Hematopoietic multipotent progenitor cell treated with erythropoietin and hydrocortisone succinate and interleukin-3 and kit ligand, for 6 days (in vitro differentiated cells): ENCODE measurements at regions not wholly inside any gene's neighbourhood (a gene's known extent, or its start where the extent isn't known, plus 50 kb on each side); places are given as distances from the start of the nearest gene placed in this dataset.
A peak's percentile ranks its signal among the peaks of the same experiment; 100 is the strongest.

Source experiments
- DNase-seq: peaks from one replicate; pipeline ENCODE4 v3.0.0-alpha.2; 2015

DNA sequence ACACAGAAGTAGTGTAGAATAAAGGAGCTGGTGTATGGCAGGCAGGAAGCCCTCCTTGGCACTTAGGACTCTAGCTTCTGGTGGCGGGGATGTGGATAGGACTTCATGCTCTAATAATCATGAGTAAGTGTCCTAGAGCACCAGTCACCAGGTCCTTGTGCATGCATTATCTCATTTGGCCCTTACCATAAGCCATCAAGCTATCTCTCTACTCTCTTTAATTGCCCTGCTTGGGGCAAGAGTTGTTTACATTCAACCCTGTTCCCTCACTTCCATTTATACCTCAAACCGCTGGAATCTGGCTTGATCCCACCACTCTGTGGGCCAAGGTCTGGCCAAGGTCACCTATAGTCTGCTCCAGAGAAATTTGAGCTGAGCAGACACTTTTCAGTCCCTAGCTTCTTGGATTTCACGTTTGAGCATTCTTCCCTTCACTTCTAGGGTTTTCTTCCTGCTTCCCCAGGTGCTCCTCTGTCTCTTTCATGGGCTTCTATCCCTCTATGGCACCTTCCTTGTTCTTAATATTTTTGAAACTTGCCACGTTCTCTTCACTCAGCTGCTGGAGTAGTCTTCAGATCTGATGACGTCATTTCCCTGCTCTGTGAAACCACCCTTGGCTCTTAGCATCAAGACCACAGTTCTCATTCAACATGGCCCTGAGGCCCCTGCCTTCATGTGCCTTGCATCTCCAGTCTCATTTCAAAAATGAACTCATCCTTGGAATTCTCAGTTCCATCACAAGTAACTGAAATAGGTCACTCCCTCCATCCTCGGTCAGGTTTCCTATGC lies 94.9 kb upstream of the GATA6 start:
- DNase-seq = no peak

DNA sequence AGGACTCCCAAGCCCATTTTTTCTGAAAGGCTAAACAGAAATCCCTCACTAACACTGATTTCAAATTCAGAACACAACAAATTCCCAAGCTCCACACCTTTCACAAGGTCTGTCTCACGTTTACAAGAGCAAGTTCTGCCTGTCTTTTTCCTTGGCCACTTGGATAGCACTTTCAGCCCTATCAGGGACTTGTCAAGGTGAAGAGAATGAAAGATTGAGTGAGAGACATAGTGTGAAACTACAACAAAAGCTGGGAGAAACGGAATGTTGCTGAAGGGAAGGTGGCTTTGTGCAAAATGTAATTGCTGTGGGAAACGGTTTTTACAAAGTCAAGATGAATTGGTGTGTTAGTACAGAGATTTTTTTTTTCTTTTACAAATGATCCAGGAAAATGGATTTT lies 89.4 kb upstream of the GATA6 start:
- DNase-seq = no peak

DNA sequence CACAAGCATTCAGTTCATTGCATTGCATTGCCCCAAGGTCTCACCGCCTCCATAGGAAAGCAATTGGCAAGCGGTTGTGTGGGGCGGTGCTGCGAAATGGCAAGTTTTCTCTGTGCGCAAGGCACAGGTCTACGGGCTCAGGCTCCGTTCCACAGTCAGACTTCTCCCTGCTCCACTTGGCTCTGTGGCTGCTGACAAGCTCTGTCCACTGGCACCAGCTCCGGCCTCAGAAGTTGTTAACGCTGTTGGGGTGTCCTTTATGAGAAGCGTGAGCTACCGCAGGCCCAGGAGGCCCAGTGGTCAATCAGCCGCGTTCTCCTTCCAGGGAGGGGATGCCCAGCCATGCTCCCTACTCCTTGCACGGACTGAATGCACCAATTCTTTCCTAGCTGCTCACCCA lies 87.0 kb upstream of the GATA6 start:
- no peak for DNase-seq

DNA sequence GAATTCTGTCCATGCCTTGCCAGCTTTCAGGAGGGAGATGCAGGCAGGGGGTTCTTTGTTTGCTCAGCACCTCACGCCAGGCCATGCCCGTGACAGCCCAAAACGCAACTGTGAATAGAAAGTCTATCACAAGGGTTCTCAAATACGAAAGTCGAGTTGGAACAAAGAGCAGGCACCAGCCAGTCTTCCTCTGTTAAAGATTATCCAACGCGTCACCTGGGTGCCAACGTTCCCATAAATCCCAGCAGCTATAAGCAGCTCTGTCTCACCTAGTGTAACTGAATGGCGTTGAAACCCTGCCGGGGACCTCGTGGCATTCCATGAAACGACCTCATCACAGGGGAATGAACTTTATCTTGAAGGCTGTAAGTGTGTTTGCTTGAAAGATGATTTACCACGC lies 84.8 kb upstream of the GATA6 start:
- DNase-seq = no peak

DNA sequence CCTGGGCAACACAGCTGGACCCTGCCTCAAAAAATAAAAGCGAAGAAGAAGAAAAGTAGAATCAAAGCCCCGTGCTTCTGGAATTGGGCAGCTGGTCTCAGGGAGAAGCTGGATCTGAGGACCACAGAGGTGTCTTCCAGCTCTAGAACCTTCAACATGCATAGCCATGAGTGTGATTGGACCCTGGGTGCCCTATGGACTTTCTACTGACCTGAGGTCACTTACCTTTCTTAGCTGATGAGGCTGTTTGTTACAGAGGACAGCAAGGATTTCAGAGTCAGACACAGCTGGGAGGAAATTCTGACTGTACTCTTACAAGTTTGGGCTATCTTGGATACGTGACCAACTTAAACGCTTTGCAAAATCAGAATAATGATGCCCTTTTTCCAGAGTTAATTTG lies 82.4 kb upstream of the GATA6 start:
- DNase-seq = no peak

DNA sequence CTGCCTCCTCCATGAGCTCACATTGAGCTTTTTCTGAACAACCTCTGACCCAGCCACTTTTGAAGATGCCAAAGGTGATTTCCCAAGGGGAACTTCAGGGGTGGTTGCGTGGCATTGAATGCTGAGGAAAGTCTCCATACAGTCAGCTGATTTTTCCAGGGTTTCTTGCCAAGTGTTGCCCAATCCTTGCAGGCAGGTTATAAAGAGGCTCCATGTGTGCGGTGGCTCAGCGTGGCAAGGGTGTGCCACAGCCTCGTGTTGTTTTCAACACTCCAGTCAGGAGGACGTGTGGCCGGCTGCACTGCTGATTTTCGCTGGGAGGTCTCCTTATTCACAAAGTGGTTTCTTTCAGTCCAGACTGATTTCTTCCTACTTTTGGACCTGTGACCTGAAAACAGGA lies 81.4 kb upstream of the GATA6 start:
- no peak for DNase-seq

DNA sequence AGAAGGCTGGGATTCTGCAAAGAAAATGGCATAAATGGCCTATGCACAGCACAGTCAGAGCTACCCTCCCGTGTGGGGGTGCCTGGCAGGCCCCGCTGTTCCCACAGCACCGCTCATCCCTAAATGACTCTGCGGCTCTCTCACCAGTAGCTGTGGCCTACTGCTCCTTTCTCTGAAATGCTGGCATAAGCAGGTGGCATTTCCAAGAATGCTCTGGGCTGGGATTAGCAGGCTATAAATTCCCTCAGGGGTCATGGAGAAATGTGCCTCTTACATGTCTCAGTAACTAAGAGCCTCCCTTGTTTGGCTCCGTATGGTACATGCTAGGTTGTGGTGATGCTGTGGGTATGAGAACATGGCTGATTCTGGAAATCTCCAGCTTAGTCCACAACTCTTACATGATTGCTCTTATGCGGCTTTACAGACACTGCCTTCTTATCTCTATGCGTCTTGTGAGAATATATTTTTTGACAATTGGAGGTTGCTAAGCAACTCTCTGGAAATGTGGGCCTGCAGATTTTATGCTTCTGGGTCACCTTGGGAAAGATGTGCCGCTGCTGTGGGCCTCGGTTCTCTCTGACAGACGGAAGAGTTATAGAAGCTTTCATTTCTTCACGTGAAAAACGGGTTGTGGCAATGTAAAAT lies 80.3 kb upstream of the GATA6 start:
- no peak for DNase-seq

DNA sequence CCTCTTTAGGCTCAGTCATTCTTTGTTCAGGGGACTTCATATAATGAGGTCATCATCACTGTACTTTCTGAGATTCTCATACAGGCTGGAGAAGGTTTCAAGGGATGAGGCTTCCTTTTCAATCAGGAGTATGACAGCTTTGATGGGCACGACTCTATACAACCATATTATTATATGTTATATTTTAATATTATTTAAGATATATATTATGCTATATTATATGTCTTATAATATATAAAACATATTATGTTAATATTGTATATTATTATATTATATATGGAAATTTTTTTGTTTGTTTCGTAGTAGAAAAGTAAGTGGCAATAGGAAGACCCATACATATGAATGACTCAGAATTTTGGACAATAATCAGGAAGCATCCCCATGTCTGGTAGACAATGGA lies 78.0 kb upstream of the GATA6 start:
- DNase-seq = no peak

DNA sequence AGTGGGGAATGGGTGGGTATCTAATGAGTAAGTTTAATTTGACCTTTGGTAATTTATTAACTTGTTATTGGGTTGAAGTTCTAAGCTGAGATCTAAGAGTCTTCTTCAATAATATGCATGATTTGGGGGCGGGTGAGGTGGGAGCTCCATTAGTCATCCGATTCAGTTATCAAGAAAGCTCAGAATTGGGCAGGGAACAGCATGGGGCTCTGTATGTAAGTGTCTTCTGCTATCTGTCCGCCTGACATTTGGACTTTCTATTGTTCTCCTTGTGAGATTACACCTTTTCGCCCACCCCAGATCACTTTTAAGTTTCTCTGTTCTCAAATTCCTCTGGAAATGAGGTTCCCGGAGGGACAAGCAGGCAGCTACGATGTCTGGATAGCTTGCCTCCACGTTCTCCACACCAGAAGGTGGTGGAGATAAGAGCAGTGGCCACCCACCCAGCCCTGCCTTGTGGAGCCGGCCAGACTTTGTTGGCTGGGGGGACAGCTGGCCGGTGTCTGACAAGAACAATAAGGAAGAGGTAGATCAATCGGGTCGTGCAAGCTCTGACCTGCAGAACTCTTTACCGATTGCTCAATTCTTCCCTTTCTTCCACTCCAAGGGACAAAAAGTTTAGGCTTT lies 75.5 kb upstream of the GATA6 start:
- DNase-seq = peak; percentile 5

DNA sequence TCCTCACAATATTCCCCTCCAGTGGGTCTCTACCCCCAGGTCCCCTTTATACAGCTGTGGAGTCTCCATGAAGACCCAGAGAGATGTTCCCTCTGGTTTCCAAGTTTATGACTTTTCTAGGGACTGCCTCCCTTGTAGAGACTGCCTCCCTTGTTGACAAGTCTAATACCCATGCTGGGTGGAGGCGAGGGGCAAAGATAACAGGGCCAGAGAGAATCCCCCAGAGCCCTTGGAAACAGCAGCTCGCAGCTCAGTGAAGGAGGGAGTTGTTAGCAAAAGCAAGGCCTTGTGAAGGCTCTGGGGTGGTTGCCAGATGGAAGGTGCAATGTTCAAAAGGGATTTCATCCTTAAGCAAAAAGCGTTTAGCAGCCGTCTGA lies 75.0 kb upstream of the GATA6 start:
- no peak for DNase-seq

DNA sequence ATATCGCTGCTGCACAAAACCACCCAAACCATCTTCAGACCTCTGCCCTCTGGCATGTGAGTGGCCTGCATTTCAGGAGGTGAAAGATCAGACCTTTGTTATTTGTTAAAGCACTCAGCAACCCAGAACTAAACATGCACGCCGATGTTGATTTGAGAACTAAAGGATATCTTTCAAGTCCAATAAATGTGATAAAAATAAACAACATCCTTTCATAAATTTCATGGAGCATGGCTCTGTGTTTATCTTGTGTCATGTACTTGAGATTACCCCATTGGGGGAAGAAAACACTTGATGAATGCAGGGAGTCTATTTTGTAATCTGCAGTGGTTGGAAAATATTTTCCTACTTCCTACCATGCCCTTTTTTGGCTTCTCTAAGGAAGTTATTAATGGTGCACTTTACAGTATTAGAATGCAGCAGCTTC lies 70.8 kb upstream of the GATA6 start:
- DNase-seq = no peak

DNA sequence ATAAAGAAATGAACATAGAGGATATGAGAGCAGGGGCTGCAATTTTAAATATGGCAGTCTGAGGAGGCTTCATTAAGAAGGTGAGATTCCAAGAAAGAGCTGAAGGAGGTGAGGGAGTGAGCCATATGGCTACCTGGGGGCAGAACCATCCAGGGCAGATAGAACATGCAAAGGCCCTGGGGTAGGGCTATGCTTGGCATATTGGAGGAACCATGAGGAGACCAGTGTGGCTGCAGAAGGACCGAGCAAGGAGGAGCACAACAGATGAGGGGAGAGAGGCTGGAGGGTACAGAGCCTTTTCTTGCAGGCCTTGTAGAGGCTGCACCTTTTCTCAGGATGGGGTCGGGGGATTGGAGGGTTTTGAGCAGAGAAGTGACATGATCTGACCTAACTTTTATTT lies 69.5 kb upstream of the GATA6 start:
- DNase-seq = no peak

DNA sequence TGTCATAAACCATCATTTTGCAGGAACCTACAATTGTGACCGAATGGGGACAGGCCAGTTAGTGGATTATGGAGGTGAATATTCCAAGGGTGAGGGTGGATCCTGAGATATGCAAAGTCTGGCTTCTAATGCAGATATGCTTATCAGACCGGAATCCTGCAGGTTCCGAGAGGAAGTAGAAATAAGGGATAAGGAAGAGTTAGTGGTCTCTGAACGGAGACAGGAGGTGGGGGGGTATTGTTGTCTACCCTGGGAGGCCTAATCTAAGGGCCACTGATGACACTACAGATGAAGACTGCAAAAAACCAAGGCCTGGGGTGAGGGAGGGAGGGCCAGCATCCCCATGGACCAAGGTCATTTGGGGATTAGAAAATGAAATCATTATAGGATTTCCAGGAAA lies 67.7 kb upstream of the GATA6 start:
- no peak for DNase-seq

DNA sequence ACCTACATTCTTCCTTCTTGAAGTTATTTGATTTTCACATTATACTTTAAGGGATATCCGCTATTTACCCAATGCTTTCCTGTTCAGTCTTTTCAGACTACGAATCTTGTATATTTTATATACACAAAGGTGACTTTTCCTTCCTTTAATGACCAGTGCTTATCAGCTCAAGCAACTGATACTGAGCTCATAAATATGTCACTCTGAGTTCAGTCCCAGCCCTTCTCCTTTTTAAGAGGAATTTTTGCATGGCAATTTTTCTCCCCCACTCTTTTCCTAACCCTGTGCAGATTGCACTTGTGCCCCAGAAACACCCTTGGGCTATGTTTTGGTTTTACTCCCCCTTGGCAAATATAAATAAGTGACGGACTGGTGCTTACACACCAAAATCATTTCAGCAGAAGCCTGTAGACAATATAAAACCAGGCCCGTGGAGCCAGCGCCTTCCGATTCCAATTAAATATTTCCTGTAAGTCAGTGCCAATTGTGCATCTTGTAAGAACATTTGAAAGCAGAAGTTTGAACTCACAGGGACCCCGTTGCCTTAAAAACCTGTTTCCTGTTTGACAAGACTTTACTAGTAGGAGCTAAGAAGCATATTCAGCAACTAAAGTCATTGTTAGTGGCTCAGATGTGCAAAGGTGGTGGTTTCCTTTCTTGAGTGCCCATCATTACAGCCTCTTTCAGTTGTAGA lies 66.3 kb upstream of the GATA6 start:
- DNase-seq = peak; percentile 36

DNA sequence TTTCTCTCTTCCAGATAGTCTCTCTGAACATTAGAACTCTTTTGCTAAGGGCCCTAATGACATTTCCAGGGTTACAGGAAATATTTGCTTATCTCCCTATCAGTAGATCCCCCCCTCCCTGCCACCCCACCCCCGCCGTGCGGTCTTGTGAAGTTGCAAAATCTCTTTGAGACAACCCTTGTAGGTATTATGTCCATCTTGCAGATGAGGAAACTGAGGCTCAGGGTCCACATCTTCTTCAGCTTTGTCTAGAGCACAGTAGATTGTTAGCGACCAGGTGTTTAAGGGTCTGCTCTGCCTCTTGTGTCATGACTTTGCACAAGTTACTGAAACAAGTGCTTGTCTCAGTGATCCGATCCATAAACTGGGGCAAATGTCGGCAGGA lies 65.8 kb upstream of the GATA6 start:
- DNase-seq = no peak

DNA sequence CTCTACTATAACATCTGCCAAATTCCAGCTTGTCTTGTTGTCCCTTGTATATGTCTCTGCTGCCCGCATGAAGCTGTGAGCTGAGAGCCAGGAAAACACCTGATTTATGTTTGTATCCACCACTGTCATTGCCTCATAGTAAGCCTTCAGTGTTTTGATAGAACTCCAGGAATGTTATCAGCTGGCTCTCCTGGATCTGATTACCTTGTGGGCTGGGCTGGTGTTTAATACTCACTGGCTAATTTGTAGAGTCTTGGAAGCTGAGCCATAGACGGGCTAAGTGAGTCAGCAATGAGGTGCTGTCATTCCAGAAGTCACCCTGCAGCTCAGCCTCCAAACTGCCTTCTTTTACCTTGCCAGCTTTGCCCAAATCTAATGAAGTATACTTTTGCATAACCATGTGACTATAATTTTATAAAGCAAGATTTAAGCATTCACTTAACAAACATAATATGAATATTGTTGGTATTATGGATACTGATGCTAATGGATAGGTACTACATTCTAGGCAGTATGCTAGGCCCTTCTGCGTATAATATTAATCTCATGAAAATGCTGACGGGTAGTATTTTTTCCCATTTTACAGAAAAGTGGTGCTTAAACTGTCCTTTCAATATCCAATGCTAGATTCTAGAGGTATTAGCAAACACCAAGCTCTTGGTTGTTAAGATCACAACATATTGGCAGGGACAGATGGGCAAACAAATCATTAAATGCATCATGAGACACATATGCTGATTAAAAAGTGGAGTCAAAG lies 62.7 kb upstream of the GATA6 start:
- DNase-seq = no peak

DNA sequence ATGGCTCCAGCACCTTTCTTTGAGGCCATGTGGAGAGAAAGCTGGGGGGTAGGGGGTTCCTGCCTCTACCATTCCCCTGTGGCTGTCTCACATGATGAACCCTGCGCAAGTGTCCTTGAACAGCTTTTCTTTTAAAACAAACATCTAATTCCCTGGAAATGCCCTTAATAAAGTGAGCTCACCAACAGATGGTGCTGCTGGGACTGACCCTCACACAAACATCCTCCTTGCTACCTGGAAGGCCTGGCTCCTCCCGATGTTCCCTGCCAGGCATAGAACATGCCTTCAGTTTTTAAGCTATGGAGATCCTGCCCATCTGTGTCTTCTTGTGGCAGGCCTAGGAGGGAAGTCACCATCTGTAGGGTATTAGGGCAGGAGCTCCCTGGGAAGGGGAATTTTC lies 60.7 kb upstream of the GATA6 start:
- DNase-seq = no peak

DNA sequence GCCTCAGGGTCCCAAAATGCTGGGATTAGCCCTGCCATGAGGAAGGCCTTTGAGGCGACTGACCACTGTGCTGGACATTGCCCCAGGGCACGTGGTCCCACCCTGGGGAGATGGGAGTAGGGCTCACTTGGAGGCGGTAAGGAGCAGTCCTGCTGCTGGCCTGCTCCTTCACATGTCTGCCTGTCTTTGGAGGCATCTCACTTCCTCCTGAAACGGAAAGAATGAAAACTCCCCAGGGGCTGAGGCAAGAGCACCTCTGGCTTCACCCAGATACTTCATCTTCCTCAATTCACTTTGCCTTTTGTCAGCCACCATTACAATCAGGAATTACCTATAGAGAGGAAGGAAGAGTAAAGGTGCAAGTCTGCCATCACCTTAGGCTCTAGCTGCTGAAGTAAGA lies 59.9 kb upstream of the GATA6 start:
- no peak for DNase-seq

DNA sequence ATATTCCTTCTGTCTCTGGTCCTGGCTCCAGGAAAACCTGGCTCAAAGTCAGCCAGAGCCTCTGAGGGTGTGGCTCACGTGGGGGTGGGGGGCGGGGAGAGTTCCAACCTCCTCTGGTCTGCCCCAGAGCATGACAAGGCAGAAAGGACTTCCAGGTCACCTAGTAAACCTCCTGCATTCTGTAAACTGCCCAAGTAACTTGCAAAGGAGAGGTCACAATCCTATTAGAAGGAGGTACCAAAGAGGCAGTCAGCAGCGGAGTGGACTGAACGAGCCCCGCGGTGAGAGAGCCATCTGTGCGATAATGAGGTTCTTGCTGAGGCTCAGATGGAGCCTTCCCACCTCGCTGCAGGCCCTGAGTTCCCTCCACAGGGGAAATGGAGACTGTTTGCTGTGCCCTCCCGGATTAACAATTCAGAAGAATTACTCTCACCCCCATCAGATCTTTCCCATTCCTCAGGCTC lies 58.9 kb upstream of the GATA6 start:
- DNase-seq = no peak

DNA sequence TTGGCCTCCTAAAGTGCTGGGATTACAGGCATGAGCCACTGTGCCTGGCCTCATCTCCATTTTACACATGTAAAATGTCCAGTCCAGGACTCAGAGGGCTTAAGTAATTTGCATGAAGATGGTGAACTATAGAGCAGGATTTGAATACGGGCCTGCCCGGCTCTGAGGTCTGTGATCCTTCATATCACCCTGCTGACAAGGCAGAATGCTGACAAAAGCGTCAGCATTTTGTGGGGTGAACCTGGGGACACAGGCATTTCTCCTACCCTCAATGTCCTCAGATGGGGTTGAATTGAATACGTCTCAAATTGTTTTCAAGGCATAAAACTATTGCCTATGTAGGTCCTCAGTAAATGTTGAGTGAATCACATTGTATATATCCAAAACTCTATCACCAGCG lies 57.2 kb upstream of the GATA6 start:
- no peak for DNase-seq

DNA sequence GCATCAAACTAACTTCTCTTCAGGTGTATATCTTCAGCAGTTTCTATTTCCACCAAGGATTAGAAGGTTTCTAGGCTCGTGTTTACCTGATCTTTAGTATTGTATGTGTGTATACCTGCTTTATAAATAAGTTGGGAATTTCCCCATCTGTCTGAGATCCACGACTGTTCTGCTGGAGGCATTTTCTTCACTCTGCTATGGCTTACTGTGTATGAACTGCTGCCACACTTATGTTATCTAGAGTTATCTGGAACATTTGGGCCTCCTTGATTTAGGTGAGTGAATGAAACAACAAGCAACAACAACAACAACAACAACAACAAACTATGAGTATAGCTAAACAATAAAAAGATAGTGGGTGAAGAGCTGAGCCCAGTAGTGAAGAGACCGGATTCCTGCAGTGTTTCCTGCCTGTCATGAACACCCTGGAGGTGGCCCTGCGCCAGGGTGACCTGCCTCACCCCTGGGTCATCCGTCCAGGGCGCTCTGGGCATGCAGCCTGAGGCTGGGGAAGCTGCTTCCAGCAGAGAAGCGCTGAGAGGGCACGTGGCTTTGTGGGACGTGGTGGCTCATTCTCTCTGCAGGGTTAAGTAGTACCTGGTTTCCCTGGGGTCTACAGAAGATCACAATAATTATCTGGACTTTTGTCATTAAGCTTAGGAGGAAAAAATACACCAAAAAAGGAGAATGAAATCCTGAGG lies 56.1 kb upstream of the GATA6 start:
- DNase-seq = no peak
